HPDE6-E6E7 (cell line): ENCODE measurements at regions not wholly inside any gene's neighbourhood (a gene's known extent, or its start where the extent isn't known, plus 50 kb on each side); places are given as distances from the start of the nearest gene placed in this dataset.
"Not testable (repeated sequence)": the region's sequence is repeated elsewhere in the genome, so short reads cannot be mapped to it uniquely, and the experiment has no call there.

ENCODE experiments used
- DNase-seq: peaks from one replicate; pipeline ENCODE4 v3.0.0; 2011; ENCODE audit warnings: missing footprints; ENCODE audit errors: extremely low spot score

DNA sequence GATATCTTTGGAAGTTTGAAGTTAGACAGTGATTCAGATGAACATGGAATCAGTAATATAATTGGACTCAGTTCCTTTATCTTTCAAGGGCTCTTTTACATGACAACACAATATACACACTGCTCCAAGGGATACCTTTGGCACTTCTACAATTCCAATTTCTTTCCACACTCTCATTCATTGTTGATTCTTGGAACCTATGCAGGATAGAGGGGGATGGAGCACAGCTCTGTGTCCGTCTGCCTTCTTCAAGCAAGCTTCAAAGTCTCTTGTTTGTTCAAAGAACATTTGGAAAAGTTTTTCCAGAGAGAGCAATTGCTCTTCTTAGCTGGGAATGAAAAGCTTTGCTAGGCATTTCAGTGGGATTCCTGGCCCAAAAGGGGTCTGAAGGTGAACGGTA lies 276.2 kb upstream of the ZEB2 start:
- DNase-seq, result no peak

DNA sequence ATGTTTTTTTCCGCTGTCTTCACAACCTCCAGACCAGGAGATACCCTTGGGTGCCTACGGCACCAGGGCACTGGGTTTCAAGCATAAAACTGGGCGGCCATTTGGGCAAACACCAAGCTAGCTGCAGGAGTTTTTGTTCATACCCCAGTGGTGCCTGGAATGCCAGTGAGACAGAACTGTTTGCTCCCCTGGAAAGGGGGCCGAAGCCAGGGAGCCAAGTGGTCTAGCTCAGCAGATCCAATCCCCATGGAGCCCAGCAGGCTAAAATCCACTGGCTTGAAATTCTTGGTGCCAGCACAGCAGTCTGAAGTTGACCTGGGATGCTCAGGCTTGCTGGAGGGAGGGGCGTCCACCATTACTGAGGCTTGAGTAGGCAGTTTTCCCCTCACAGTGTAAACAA lies 265.3 kb upstream of the ZEB2 start:
- DNase-seq, result no peak

DNA sequence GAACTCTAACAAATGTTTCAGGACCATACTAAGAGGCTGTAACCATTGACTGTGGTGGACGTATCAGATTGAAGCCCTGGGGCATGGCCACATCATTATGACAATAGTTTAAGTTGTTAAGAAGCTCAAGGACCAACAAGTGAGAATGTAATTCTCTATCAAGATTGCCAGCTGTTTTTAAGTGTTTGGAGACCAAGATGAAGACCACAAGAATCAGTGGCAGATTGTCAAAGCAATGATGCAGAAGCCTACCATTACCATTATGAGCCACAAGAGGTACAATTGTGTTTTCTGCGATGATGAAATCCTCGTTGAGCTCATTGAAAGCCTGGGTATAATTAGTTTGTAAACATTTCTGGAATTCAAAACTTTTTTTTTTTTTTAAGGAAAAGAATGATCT lies 261.1 kb upstream of the ZEB2 start:
- DNase-seq, result no peak

DNA sequence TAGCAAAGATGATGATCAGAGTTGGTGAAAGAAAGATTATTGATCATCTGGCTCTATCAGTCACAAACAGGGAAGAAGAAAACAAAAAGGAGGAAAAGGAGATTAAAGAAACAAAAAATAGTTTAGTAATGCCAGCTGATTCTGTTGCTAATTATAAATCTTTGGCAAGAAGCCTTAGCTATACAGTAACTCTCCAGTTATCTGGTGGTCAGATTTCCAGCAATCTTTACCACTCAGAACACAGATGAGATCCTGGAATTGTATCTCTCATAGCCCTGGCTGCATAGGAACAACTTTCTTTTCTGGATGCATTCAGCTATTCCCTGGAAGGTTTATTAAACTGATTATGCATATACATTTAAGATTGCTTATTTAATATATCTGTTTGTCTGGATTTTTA lies 256.8 kb upstream of the ZEB2 start:
- DNase-seq, result no peak

DNA sequence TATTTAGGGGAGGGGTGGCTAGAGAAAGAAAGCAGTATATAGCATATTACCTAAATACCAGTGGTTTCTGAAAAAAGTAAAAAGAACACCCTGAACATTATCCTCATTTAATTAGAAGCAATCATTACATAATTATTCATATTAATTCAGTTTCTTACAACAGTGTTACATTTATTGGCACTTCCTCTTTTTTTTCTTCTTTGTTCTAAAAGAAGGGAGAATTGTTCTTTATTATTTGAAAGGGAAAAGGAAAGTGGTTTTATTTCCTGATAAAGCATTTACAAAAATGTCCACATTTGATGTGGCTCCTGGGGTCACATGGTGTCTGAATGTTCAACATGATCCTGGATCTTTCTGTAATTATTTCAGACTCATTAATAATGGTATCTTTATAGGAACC lies 254.9 kb upstream of the ZEB2 start:
- DNase-seq, result no peak

DNA sequence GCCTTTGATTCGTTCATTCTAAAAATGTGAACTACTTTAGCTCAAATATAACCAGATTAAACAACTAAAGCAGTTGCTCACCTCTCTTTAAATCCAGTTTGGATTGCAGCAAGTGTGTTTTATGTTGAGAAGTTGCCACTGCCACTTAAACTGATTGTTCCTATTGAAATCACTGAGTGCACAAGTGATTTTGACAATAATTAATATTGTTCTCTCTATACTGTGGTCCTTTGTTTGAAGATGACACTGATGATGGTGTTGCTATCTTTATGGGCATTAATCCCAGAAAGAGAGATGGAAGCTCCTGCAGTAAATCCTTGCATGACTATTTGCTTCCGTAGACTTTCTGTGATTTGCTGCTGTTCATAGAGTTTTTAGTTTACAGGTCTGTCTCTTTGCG lies 251.4 kb upstream of the ZEB2 start:
- no peak for DNase-seq

DNA sequence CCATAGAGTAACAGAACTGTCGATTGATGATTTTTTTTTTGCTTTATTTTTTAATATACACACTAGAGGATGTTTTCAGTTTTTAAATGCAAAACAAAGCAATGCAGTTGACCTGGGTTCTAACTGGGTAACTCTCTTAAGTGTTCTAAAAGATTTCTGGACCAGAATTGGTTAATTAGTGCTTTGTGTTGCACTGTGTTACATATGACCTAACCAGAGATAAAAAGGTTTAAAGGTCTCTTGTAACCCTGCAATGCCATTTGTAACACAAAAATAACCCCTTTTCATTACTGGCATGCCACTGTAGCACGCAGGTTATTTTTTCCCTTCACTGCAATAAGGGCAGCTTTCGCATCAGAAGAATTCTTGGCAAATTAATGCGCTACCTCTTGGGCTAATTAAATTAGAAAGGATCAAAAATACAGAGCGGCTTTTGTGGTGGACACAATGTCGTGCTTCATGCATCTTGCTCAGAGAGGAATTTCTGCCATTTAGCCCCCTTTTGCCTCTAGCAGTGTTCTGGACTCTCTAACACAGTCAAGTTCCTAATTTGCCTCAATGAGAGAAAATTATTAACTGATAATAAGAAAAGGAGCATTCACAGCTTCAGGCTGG lies 250.8 kb upstream of the ZEB2 start:
- no peak for DNase-seq

DNA sequence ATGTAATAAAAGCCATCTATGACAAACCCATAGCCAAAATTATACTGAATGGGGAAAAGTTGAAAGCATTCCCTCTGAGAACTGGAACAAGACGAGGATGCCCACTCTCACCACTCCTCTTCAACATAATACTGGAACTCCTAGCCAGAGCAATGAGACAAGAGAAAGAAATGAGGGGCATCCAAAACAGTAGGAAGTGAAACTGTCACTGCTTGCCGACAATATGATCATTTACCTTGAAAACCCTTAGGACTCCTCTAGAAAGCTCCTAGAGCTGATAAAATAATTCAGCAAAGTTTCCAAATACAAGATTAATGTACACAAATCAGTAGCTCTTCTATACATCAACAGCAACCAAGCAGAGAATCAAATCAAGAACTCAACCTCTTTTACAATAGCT lies 241.0 kb upstream of the ZEB2 start:
- not testable (repeated sequence) for DNase-seq

DNA sequence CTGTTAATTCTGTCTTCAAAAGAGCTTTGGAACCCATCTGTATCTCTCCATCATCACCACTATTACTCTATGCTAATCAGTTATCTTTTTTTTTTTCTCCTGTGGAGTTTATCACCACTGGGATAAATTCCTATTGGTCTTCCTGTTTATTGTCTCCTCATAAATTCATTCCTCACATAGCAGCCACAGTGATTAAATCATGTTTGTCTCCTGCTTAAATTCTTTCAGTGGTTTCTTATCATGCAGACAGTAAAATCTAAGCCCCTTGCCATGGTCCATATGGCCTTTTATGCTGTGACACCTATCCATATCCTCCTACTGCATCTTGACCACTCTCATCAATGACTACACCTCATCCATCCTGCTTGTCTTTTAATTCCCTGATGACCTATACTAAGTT lies 239.8 kb upstream of the ZEB2 start:
- DNase-seq, result no peak

DNA sequence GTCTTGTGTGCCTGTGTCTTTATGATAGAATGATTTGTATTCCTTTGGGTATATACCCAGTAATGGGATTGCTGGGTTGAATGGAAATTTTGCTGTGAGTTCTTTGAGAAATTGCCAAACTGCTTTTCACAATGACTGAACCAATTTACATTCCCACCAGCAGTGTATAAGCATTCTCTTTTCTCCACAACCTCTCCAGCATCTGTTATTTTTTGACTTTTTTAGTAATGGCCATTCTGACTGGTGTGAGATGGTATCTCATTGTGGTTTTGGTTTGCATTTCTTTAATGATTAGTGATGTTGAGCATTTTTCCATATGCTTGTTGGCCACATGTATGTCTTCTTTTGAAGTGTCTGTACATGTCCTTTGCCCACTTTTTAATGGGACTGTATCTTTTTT lies 238.3 kb upstream of the ZEB2 start:
- not testable (repeated sequence) for DNase-seq

DNA sequence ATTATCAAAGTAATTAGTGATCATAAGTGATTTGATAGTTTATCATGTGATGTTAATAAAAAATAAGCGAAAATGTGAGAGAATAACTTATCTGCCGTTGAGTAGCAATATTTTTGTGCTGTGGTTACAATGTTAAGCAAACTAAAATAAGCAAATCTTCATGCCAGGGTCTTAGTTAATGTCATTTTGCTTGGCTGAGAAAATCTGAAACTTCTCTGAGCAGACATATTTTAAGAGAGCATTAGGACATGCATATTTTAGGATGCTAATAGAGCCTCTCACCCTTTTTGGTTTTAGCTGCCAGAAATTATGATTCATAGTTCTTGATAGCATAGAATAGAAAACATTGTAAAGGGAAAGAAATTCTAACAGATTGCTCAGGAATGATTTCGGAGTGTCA lies 233.5 kb upstream of the ZEB2 start:
- DNase-seq, result no peak

DNA sequence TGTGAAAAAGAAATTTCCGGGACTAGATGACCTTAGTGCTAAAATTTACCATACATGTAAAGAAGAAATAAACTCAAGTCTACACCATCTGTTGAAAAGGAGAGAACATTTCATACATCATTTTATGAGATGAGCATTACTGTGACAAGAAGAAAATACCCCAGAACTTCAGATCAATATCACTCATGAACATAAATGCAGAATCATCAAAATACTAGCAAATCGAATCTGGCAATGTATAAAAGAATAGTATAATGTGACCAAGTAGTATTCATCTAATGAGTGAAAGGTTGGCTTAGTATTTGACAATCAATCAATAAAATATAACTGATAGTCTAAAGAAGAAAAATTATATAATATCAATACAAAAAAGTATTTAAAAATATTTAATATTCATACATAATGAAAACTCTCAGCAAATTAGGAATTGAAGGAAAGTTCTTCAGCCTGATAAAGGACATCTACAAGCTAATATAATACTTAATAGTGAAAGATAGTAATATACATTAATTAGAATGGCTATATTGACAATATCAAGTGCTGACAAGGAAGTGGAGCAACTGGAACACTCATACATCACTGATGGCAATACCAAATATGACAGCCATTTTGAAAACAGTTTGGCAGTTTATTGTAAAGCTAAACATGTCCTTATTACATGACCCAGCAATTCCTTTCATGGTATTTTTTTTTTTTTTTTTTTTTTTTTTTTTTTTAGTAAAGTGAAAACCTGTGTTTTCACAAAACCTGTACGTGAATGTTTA lies 231.4 kb upstream of the ZEB2 start:
- DNase-seq, result no peak

DNA sequence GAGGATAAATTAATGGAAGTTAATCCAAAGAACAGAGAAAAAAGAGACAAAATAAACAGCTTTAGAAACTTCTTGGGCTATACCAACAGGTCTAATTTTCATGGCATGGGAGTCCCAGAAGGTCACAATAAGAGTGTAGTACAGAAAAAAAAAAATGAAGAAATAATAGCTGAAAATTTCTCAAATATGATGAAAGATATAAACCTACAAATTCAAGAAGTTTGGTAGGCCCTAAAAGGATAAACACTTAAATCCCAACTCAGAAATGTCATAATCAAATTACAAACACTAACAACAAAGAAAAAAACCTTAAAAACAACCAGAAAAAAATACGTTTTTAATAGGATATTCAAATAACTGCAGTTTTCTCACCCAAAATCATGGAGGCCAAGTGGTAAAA lies 229.3 kb upstream of the ZEB2 start:
- DNase-seq, result no peak

DNA sequence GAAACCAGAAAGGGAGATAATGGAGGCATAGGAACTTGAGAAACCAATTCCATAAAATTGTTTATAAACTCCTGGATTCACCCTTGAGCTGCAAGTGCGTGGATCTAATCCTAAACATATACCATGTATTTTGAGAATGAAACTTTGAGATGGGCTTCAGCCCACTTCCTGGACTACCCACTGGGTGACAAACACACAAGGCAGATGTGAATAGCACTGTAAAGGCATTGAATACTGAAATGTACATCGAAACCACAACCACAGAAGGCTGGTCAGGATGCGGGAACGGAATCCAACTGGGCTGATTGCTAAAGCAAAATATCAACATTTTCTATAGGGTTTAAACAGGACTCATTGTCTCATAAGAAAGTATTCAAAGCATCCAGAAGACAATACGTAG lies 228.5 kb upstream of the ZEB2 start:
- no peak for DNase-seq

DNA sequence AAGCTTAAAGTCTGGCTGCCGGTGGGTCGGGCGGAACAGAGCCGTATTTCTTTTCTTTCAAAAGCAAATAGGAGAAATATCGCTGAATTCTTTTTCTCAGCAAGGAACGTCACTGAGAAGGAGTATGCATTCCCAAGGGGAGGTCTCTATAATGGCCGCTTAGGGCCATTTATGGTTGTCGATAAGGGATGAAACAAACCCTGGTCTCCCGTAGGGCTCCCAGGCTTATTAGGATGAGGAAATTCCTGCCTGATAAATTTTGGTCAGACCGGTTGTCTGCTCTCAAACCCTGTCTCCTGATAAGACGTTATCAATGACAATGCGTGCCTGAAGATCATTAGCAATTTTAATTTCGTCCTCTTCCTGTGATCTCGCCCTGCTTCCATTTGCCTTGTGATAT lies 227.7 kb upstream of the ZEB2 start:
- DNase-seq, result no peak

DNA sequence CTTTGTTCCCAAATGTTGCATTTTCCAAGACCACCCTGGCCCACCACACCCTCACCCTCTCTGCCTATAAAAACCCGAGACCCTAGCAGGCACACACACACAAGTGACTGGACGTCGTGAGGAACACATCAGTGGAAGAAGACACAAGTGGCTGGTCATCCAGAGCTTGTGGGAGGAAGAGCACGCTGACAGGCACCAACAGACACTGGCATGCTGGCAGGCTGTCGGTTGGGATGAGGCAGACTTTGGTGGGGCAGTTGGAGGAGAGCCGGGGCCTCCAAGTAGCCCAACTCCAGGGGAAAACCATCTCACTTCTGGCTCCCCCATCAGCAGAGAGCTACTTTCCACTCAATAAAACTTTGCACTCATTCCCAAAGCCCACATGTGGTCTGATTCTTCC lies 225.5 kb upstream of the ZEB2 start:
- no peak for DNase-seq

DNA sequence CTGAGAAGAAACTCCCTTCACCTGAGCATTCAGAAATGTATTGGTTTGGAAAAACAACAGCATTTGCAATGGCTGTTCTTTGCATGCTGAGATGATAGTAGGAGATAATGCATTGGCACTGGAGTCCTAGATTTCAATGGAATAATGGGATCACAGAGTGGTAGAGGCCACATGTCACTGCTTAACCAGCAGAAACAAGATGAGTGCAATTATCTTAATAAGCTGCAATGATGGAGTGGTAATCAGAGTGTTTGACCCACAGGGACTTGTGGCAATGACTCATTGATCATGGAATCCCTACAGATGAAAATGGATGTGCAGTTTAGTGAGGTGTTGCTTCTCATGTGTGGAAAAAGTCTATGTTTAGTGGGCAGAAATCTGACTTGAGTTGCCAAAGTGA lies 218.8 kb upstream of the ZEB2 start:
- no peak for DNase-seq

DNA sequence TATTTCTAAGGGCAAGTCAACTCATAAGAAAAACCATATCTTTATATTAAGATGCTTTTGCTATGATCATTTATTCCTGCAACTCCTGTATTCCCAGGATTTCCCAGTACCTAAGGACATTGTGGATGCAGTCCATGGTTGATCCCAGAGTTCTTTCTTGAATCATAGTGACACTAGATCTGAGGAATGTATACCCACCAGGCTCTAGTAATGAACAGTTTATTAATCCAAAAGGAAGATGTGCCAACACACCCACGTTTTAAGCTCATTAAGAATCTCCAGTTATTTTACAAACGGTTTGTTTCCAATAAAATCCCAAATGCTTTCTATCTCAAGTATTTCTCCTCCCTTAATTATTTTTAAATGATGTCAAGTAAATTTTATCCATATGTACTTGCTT lies 210.8 kb upstream of the ZEB2 start:
- DNase-seq, result no peak

DNA sequence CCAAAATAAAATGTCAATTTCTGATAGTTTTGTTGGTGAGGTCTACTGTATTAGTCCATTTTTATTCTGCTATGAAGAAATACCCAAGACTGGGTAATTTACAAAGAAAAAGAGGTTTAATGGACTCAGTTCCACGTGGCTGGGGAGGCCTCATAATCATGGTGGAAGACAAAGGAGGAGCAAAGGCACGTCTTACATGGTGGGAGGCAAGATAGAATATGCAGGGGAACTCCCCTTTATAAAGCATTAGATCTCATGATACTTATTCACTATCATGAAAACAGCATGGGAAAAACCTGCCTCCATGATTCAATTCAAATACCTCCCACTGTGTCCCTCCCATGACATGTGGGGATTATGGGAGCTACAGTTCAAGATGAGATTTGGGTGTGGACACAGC lies 204.5 kb upstream of the ZEB2 start:
- not testable (repeated sequence) for DNase-seq

DNA sequence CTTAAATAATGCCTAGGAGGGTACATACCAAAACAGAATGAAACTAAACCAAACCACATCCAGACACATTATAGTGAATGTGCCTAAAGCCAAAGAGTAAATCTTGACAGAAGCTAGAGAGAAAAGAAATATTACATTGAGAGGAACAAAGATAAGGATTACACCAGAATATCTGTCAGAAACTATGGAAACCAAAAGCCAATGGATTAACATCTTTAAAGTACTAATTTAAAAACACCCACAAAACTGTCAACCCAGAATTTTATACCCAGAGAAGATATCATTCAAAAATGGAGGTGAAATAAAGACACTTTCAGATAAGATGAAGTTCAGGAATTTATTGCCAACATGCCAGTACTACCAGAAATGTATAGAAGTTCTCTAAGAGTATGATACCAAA lies 198.5 kb upstream of the ZEB2 start:
- DNase-seq, result no peak

DNA sequence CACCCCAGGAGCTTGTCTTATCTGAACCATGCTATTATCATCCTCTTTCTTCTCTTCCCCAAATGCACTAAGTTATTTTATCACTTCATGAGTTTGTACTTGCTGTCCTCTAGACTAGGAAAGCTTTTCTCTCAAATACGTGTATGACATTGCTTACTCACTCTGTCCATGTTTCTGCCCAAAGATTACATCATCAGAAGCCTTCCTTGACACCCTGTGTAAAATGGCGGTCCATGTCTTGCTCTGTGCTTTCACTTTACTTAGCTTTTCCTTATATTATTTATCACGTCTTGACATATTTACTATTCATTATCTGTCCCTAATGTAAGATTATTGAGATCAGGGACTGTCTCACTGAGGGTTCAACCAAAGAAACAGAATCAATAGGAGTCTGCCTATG lies 196.1 kb upstream of the ZEB2 start:
- no peak for DNase-seq

DNA sequence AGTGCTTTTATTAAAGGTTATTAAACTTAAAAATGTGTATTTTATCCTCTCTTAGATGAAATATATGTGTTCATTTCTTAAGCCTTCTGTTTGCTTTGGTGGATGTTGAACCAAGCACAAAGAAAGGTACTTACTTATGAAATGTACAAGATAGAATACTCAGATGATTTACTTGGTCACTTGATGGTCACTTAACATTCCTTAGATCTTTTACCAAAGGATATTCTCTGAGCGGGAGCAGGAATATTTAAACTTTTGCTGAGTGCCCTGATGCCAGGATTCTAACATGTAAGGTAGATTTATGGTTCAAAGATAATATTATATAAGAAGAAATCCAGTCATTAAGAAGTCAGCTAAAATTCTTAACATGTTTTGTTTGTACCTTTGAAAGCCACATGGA lies 193.5 kb upstream of the ZEB2 start:
- DNase-seq, result no peak

DNA sequence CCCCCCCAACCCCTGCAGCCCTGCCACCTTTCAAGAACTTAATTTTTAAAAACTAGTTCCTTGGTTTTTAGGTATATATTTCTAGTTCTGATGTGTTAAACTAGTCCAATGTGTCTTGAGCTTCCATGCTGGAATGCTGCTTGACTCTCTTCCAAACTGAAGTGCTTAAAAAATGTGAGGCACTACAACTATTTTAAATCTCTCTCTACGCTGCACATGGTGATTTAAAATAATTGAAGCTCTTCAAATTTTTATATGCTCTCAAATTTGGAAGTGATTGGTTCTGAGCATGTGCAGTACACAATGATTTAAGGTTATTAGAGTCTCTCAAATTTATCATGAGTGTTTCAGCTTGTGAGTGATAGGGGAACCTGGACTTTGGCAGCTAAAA lies 192.6 kb upstream of the ZEB2 start:
- DNase-seq, result no peak
